ENCODE measurements at regions not wholly inside any gene's neighbourhood (a gene's known extent, or its start where the extent isn't known, plus 50 kb on each side); places are given as distances from the start of the nearest gene placed in this dataset.

DNA sequence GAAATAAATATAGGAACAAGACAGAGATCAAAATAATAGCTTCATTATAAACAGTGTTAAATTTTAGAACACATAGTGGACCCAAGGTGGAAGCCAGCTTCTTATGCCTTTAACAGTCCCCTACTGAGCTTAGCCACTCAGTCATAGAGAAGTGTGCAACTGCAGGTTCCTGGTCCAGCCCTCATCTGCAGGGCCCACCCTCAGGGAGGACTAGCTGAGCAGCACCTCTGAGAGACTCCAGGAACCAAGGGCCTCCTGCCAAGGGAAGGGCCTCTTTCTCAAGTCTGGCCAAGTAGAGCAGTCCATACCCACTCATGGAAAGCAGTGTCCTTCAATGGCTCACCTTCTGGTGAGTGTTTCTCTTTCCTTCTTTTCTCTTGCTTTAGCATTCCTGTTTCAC, 173.7 kb upstream of the PRPS1L1 start:
- TF ChIP-seq, protein P1, sequence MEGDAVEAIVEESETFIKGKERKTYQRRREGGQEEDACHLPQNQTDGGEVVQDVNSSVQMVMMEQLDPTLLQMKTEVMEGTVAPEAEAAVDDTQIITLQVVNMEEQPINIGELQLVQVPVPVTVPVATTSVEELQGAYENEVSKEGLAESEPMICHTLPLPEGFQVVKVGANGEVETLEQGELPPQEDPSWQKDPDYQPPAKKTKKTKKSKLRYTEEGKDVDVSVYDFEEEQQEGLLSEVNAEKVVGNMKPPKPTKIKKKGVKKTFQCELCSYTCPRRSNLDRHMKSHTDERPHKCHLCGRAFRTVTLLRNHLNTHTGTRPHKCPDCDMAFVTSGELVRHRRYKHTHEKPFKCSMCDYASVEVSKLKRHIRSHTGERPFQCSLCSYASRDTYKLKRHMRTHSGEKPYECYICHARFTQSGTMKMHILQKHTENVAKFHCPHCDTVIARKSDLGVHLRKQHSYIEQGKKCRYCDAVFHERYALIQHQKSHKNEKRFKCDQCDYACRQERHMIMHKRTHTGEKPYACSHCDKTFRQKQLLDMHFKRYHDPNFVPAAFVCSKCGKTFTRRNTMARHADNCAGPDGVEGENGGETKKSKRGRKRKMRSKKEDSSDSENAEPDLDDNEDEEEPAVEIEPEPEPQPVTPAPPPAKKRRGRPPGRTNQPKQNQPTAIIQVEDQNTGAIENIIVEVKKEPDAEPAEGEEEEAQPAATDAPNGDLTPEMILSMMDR (conservative IDR thresholded peaks at IDR 0.05; ENCODE audit: low read length), result no peak
- TF ChIP-seq EZH2phosphoT487 (IDR thresholded peaks at IDR 0.05; ENCODE audit: borderline replicate concordance), result no peak
